ENCODE measurements at regions not wholly inside any gene's neighbourhood (a gene's known extent, or its start where the extent isn't known, plus 50 kb on each side); places are given as distances from the start of the nearest gene placed in this dataset.

DNA sequence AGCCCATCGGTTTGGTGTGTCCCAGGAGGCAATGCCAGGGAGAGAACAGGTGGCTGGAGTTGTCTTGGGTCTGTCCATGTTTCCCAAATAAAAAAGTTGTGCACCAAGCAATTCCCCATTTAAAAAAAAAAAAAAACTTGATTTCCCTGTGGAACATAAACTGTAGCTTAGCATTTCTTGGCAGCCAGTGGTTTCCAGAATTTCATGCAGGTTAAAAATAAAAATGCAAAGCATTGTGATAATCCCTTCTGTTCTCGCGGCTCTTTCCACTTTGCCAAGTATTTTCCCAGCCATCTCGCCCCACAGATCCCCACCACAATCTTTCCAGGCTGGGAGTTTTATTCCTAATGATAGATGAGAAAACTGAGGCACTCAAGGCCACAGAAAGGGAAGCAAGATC lies 51.4 kb upstream of the MSX1 start:
- DNase-seq: no peak

DNA sequence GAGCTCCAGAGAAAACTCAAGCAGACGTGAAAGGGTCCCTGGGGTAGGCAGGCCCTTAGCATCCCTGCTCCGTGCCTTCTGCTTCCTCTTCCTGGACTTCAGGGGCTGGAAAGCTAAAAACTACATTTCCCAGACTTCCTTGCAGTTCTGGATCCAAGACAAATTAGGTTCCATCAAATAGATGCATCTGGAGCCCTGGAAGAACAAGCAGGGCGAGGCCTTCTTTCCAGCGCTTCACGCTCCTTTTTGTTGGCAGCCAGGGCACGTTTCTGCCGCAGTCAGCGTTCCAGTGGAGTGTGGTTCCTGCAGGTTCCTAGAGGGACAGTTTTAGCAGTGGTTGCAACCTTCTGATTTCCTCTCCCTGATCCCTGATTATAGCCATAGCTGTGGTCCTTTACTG lies 53.6 kb upstream of the MSX1 start:
- DNase-seq: no peak

DNA sequence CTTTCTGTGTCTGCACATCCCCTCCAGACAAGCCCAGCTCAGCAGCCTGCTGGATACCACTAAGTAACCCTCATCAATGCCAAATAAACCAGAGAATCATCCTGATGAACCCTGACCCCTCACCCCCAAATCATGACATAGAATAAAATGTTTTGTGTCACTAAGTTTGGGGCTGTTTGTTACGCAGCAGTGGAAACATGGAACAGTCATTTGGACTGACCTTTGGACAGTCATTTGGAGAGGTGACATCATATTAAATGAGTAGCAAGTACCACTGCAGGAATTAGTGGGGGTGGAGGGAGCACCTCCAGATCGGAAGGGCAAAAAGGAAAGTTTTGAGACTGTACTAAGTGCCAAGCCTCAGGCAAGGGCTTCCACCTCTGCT lies 55.6 kb upstream of the MSX1 start:
- DNase-seq: no peak

DNA sequence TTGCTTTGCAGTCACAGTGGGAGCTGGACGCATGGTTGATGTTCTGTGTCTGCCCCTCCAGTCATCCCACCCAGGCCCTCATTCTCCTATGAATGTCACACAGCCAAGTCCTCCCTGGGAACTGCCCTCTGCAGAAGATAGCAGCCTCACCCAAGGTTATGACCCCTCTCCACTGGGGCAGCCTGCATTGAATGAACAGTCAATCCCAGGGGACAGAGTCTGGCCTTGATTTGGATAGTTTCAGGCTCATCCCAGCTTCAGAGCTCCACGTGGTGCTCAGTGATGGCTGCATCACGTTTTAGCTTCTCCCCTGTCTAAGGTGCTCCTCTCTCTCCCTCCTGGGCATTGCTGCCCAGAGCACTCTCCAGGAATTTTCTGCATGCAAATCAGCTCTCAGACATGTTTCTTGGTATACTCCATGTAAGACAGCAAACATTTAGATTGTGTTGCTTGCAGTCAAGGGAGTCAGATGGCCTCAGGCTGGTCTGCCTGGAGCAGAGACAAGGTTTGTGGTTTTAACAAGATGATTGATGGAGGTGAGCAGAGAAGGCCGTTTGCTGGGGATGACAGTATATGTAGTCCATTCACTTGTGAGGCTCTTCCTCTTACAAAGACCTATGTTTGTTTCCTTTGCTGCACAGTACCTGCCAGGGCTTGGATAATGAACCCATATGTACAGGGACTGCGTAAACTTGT lies 56.1 kb upstream of the MSX1 start:
- DNase-seq: no peak

DNA sequence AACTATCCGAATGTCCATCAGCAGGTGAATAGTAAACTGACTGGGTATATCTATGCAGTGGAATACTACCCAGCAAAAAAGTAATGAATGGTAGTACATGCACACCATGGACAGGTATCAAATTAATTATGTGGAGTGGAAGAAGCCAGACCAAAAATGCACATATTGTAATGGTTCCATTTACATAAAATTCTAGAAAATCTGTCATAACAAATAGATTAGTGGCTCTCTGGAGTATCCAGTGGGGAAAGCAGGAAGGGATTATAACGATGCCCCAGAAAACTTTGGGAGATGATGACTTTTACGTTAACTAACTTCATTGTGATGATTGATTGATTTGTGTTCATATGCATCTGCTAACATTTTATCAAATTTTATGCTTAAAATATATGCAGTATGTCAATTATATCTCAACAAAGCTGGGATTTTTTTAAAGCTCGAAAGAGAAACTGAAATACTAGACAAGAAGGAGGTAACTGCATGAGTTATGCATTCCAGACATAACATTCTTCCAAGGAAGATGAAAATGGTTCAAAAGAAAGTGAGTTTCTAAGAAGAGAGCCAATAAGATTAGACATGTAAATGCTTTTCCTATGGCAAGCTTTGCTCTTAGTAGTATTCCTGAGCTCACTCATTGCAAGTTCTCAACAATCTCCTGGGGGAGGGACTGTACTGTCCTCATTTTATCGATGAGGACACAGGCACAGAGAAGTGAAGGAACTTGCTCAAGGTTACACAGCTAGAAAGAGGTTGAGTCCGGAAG lies 58.6 kb upstream of the MSX1 start:
- no peak for DNase-seq

DNA sequence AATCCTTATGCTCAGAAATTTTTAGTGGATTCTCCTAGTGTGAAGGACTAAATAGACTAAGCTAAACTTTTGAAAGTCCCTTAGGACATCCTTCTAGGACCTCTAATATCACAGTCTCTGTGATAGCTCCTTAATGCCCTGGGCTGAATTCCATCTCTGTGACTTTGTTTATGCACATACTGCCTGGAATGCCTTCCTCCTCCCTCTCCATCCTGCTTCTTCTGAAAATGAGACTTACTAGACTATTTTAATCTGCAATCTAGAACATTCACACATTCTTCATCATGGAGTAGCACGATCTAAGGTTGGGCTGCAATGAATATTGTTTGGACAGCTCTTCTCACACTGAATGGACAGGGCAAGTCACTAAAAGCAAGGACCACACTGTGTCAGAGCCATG lies 65.0 kb upstream of the MSX1 start:
- no peak for DNase-seq

DNA sequence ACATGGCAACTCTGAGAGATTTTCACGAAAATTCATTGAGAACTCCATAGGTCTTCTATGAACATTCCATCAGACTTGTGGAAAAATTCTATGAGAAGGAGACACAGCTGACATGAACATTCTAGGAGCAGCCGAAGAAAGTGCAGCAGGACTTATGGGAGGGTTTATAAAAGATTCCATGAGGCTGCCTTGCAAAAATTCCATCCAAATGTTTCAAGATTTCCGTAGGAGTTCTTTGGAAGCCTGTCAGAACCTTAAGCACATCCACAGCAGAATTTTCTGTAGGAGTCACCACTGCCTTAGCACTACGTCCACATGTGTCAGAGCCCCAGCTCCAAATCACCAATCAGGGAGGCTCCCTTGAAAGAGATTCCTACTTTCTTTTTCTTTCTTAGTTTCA lies 67.0 kb upstream of the MSX1 start:
- DNase-seq: no peak

DNA sequence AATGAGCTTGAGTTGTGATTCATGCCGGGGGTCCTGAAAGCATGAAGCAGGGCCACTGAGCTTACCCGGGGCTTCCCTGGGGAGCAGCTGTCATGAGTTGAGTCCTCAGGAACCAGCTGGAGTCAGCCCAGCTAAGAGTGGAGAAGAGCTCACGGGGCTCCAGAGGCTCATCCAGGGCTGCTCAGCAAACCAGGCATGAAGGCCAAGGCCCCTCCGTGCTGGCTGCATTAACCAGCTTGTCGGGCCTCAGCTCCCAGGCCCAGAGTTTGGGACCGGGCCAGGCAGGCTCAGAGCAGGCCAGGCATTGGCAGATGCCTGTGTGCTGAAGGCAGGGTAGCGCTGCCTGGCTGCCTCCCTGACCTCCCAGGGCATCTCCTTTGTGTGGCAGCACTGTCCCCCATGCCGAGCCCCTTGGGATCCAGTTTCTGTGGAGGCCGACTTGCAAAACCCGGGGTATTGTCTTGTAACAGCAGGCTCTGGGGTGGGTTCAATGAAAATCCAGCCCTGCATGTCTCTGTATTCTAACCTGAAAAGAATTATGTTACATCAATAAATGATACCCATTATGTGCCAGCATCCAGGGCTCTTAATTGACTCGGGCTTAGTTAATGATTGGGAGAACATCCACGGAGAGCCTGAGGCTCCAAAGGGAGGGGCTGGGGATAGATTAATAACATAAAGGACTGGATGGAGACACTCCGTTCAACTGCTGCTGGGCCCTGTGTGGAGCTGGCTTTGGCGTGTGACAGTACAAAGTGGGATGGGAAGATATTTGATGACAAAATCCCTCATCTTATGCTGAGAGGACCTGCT lies 68.0 kb upstream of the MSX1 start:
- DNase-seq: no peak

DNA sequence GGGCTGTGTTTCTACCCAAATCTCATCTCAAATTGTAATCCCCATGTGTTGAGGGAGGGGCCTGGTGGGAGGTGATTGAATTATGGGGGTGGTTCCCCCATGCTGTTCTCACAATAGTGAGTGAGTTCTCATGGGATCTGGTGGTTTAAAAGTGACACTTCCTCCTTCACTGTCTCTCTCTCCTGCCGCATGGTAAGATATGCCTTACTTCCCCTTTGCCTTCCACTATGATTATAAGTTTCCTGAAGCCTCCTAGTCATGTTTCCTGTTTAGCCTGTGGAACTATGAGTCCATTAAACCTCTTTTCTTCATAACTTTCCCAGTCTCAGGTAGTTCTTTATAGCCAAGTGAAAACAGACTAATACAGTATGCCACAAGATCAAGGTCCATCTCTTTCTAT lies 70.0 kb upstream of the MSX1 start:
- no peak for DNase-seq

DNA sequence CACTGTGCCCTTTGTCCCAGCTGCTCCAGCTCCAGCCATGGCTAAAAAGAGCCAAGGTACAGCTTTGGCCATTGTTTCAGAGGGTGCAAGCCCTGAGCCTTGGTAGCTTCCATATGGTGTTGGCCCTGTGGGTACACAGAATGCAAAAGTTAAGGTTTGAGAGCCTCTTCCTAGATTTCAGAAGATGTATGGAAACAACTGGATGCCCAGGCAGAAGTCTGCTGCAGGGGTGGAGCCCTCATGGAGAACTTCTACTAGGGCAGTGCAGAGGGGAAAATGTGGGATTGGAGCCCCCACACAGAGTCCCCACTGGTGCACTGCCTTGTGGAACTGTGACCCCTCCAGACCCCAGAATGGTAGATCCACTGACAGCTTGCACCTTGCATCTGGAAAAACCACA lies 70.9 kb upstream of the MSX1 start:
- no peak for DNase-seq

DNA sequence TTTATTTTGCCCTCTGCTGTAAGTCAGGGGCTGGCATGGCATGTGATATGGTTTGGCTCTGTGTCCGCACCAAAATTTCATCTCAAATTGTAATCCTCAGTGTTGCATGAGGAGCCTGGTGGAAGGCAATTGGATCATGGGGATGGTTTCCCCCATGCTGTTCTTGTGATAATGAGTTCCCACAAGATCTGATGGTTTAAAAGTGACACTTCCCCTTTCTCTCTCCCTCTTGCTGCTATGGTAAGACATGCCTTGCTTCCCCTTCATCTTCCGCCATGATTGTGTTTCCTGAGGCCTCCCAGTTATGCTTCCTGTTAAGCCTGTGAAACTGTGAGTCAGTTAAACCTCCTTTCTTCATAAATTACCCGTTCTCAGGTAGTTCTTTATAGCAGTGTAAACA lies 72.0 kb upstream of the MSX1 start:
- no peak for DNase-seq

DNA sequence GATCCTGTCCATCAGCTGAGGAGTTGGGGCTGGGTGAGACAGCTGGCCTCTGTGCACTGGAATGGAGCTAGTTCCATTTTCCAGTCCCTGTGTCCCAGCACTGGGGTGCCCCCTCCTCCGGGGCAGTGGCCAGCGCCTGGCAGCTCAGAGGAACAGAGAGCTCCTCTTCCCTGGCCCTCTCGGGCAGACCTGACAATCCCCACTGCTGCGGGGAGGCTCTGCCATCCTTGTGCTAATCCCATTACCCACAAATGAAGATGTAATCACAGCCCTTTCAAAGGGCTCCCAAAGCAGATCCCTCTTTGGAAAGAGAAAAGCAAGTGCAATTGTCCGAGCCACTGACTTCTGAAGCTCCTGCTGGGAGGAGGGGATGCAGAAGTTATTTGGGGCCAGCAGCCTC lies 75.1 kb upstream of the MSX1 start:
- DNase-seq: no peak

DNA sequence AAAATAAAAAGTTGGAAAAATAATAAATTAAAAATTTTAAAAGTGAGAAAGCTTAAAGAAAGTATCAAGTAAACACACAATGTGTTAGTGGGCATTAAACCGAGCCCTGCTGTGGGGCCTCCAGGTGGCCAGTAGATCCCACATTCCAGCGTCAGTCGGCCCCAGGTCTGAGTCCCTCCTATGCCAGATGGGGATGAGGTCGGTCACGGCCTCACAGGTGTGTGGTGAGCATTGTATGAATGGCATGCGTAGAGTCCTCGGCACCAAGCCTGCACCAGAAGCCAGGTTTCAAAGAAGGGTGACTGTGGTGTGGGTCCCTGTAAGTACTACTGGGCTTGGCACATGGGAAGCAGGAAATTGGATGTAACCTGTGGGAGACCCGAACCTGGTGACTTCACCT lies 75.6 kb upstream of the MSX1 start:
- DNase-seq: no peak

DNA sequence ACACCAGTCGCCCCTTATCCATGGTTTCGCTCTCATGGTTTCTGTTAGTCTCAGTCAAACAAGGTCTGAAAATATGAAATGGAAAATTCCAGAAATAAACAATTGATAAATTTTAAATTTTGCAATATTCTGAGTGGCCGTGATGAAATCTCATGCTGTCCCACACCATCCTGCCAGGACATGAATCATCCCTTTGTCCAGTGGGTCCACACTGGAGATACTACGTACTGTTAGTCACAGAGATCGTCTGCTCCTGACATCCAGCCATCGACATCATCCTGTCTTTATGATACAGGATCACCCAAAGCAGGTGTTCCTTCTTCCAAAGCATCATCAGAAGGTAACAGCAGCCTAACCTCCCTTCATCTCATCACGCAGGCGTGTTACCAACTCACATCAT lies 76.5 kb upstream of the MSX1 start:
- DNase-seq: no peak

DNA sequence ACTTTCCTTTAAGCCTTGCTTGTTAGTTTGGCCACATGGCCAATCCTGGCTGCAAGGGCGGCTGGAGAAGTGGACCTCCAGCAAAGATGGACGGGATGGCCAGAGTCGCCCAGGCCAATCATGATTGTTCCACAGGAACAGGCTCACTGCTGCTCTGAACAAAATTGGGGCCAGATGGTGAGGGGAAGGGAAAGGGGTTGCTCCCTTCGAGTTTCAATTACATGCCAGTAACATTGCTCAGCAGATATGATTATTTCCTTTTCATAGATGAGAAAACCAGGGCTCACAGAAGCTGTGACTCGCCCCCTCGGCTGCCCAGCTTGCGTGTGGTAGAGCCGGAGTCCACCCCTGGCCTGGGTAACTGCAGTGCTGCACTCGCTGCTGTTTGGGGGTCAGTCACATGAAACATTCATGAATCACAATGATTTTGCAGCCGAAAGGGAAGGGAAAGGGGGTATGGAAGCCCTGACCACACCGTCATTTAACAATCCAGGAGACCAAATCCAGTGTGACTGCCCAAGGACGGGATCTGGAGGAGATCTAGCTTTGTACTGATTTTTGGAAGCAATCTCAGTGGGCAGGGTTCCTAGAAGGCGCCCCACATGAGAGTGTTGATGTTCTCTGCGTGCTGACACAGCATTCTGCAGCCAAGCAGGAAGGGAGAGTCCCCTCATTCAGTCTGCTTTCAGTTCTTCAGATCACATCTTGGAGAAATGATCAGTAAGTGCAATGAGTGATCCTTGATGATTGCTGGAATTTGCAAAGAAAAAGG lies 77.3 kb upstream of the MSX1 start:
- DNase-seq: peak in 1 of 2 experiments; percentile 6

DNA sequence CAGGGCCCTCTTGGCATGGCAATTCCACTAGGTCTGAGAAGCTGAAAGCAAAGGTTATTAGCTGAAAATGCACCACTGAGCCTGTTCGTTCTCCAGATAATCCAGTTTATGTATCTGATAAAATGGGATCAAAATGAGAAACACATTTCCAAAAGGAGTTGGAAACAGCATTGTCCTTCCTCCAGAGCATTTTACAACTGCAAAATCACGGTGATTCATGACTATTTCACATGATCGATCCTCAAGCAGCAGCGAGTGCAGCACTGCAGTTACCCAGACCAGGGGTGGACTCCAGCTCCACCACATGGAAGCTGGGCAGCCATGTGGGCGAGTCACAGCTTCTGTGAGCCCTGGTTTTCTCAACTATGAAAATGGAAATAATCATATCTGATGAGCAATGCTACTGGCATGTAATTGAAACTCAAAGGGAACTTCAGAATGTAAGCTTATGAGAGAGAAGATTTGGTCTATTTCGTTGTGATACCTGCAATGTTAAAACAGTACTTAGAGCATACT lies 78.7 kb upstream of the MSX1 start:
- DNase-seq: no peak

DNA sequence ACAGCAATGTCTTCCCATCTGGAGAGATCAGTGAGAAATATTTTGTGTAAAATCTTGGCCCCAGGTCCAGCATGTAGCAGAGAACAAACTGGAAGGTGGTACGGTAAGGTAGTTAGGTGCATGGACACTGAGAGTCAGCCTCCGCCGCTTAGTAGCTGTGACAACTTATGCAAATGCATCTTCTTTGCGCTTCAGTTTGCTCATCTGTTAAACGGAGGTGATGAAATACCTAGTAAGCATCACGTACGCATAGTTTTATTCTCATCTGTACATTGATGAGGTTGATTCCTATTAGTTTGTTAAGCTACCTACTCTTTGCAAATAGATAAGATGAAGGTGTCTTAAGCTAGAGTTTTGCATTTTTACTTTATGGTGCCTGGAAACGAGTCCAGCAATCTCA lies 80.0 kb upstream of the MSX1 start:
- DNase-seq: no peak

DNA sequence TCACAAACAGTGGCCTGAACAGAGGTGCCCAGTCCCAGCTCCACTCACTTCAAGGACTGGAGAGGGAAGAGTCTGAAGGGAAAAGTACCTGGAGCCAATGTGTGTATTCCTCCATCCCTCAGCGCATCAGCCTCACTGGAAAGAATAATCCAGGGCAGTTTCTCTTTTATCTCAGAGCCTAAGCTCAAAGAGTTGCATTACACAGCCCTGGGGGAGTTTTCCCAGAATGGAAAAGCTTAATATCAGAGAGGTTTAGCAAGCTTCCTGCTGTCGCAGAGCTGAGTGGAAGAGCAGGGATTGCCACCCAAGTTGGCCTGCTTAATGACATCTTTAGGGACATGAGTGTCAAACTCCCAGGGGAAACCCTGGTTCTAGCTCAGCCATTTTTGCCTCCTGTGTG lies 80.4 kb upstream of the MSX1 start:
- DNase-seq: no peak

DNA sequence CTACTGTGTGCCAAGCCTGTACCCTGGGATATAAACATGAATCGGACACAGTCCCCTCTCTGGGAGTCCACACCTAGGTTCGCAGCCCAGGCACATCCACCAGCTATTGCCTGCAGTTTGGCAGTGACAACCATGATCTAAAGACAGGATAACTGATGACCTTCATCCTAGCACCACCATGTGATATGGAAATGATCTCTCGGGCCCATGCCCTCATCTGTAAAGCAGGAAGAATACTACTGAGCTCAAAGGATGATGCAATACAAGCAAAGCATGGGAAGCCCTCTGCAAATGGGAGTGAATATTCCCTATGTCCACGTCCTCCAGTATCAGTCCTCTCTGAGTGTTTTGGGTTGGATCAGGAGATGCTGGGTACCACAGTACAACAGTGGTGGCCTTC lies 80.9 kb upstream of the MSX1 start:
- DNase-seq: no peak

DNA sequence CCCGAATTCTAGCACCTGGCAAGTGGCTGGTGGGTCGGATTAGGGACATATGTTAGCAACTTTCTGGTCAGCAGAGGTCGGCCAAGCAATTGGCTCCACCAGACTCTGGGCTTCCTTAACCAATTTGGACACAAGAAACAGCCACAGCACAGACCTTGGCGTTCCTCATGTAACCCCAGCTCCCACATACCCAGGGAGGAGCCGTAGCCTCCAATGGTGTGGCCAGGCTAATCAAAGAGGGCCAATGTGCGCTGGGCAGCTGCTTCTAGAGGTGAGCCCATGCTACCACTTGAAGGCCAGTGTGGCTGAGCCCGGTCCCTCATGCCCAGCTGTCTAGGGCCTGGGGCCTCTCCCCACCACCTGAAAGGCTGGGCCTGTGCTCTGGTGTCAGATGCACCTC lies 82.5 kb upstream of the MSX1 start:
- DNase-seq: no peak

DNA sequence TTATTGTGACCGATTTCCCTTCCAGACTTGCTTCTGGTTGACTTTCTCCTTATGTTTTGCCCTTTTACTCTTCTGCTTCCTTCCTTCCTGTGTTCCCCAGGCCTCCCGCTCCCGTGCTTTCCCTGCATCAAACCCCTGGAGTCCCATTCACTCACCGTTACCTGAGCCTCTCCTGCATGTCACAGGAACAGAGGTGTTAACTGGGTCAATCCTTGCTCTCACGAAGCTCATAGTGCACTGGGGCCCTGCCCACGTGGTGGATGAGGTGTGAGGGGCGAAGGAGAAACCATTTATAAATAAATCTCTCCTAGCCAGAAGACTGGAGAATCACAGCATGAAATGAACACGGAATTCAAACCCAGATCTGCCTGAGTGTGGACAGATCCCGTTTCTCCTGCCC lies 83.1 kb upstream of the MSX1 start:
- no peak for DNase-seq

DNA sequence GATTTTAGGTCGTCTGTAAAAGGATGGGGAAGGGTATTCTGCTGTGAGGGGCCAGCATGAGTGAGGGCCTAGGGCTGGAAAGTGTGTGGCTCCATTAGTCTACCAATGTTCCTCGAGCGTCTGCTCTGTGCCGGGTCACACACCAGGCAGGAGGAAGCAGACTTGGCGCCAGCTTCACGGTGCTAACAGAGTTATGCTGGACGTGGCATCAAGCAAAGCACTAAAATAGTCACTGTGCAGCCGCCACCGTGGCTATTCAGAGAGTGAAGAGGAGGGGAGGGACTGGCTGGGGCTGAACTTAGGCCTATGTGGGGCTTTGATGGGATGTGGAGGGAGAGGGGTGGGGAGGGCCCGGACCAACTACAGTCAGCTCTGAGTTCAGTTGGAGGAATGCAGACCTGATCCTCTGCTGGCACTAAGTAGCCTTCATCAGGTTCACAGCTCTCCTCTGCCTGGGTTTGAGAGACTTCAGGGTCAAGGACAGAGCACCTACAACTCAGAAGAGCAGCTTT lies 83.9 kb upstream of the MSX1 start:
- DNase-seq: no peak

DNA sequence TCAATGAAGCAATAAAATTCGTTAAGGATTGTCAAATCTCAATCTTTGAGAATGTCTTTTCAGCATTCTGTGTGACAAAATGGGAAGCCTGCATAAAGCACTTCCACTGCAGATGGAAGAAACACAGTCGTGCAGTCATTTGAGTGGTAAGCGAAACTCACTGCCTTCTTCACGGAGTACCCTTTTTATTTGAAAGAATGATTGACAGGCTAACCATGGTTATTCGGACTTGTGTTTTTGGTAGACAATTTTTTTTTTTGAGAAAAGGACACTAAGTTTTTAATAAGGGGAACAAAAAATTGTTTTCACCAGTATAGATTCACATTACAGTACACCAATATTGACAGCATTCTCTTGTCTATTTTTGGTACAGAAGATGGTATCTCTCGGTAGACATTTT lies 86.9 kb upstream of the MSX1 start:
- no peak for DNase-seq
